OCI-LY3 (cell line): ENCODE measurements at regions not wholly inside any gene's neighbourhood (a gene's known extent, or its start where the extent isn't known, plus 50 kb on each side); places are given as distances from the start of the nearest gene placed in this dataset.

Experiments used
- H2AFZ ChIP-seq: fragments of 200-600, 300-600 bp; shearing (Covaris generic); 2 replicates; pipeline ENCODE4 v1.6.0; 2014; ENCODE audit warnings: antibody characterized with exemption, low read depth, low read length
- H3K27ac ChIP-seq: fragments of 200-600, 300-600 bp; sonication (generic); 2 replicates; pipeline ENCODE4 v1.5.1; 2014; ENCODE audit warnings: mild to moderate bottlenecking, low read length, moderate library complexity, mixed read lengths
- H3K27me3 ChIP-seq: fragments of 200-600, 300-600 bp; sonication (generic); 2 replicates; pipeline ENCODE4 v1.6.1; 2014; ENCODE audit warnings: low read depth, low read length, mixed read lengths
- H3K36me3 ChIP-seq: fragments of 200-600, 300-600 bp; sonication (generic); replicated peaks from 2 replicates; pipeline ENCODE3; 2014; ENCODE audit warnings: low read depth, low read length, mixed read lengths
- H3K4me1 ChIP-seq: fragments of 300-600, 200-600 bp; sonication (generic); 2 replicates; pipeline ENCODE4 v1.6.1; 2014; ENCODE audit warnings: low read length, mixed read lengths
- H3K4me2 ChIP-seq: fragments of 200-600, 300-600 bp; sonication (generic); 2 replicates; pipeline ENCODE4 v1.6.1; 2014; ENCODE audit warnings: low read length, mixed read lengths
- H3K4me3 ChIP-seq: fragments of 300-600, 200-600 bp; sonication (generic); 2 replicates; pipeline ENCODE4 v1.5.1; 2014; ENCODE audit warnings: antibody characterized with exemption, mild to moderate bottlenecking, low read length, moderate library complexity
- H3K79me2 ChIP-seq: fragments of 300-600, 200-600 bp; shearing (Covaris generic); 2 replicates; pipeline ENCODE4 v1.6.1; 2014; ENCODE audit warnings: mild to moderate bottlenecking, low read length, mixed read lengths
- H3K9ac ChIP-seq: fragments of 300-600, 200-600 bp; shearing (Covaris generic); 2 replicates; pipeline ENCODE4 v1.6.0; 2014; ENCODE audit warnings: mild to moderate bottlenecking, low read length, moderate library complexity
- H3K9me3 ChIP-seq: fragments of 200-600, 300-600 bp; shearing (Covaris generic); 2 replicates; pipeline ENCODE4 v1.6.1; 2014; ENCODE audit warnings: low read length, mixed read lengths; ENCODE audit not compliant: insufficient read depth
- H4K20me1 ChIP-seq: fragments of 200-600, 300-600 bp; sonication (generic); 2 replicates; pipeline ENCODE4 v1.6.1; 2016; ENCODE audit warnings: low read length, mixed read lengths; ENCODE audit not compliant: insufficient read depth
- CTCF ChIP-seq: fragments of 200-600, 300-600 bp; sonication (generic); IDR thresholded peaks from 2 replicates; pipeline ENCODE4 v1.5.1; 2014; ENCODE audit warnings: antibody characterized with exemption, low read length, low read depth
- EZH2phosphoT487 ChIP-seq: fragments of 200-600 bp; shearing (Covaris generic); IDR thresholded peaks from 2 replicates; pipeline ENCODE4 v1.6.1; 2018; ENCODE audit warnings: antibody characterized with exemption, mixed run types, low read depth

GRCh38 chr2:180907731-180908130 lies 72.7 kb upstream of the UBE2E3 start:
- no peaks in the 10 kb centered on the region for H4K20me1 ChIP-seq
- H3K27me3 ChIP-seq, result no peaks in the 10 kb centered on the region
- no peak overlapping the region for H3K27ac ChIP-seq
- H2AFZ ChIP-seq, result no peak overlapping the region
- H3K36me3 ChIP-seq, result no peaks in the 10 kb centered on the region
- H3K79me2 ChIP-seq, result no peaks in the 10 kb centered on the region
- H3K4me3 ChIP-seq, result no peak overlapping the region
- TF ChIP-seq EZH2phosphoT487 (no peak), CTCF (no peak)
- no peaks in the 10 kb centered on the region for H3K9me3 ChIP-seq
- H3K4me1 ChIP-seq, result no peaks in the 10 kb centered on the region
- no peak overlapping the region for H3K9ac ChIP-seq
- H3K4me2 ChIP-seq, result no peak overlapping the region

DNA sequence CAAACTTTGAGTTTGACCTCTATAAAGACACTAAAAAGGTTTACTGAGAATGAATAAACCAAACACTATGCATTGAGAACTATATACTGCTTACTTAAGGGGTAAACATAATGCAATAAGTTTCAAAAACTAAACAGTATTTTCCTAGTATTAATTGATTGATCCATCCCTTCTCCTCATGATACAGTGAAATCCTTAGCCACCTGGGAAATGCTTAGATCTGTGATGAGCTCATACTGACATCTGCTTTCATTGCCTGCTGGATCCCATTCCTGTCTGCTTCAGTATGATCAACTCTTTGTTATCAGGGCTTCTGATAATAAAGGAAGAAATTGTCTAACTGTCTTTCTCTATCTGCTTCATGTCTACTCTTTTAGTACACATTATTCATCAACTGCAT lies 74.9 kb upstream of the UBE2E3 start:
- Histone ChIP-seq H2AFZ (no peak overlapping the region), H3K4me1 (no peaks in the 10 kb centered on the region), H3K4me2 (no peak overlapping the region), H3K4me3 (no peak overlapping the region), H3K79me2 (no peaks in the 10 kb centered on the region), H3K9me3 (no peaks in the 10 kb centered on the region), H3K9ac (no peak overlapping the region), H4K20me1 (no peaks in the 10 kb centered on the region), H3K27ac (no peak overlapping the region), H3K27me3 (no peaks in the 10 kb centered on the region), H3K36me3 (no peaks in the 10 kb centered on the region)
- TF ChIP-seq EZH2phosphoT487, result no peak
- TF ChIP-seq CTCF, result no peak

- Histone ChIP-seq H3K36me3 (no peaks in the 10 kb centered on the region), H3K9ac (no peak overlapping the region), H4K20me1 (no peaks in the 10 kb centered on the region), H3K27ac (no peak overlapping the region), H3K4me3 (no peak overlapping the region), H3K4me1 (no peaks in the 10 kb centered on the region), H2AFZ (no peak overlapping the region), H3K79me2 (no peaks in the 10 kb centered on the region), H3K27me3 (no peaks in the 10 kb centered on the region), H3K9me3 (no peaks in the 10 kb centered on the region), H3K4me2 (no peak overlapping the region)
- TF ChIP-seq CTCF, result no peak
- TF ChIP-seq EZH2phosphoT487, result no peak
Measured at GRCh38 chr2:180905002-180905401, 75.4 kb upstream of the UBE2E3 start.

DNA sequence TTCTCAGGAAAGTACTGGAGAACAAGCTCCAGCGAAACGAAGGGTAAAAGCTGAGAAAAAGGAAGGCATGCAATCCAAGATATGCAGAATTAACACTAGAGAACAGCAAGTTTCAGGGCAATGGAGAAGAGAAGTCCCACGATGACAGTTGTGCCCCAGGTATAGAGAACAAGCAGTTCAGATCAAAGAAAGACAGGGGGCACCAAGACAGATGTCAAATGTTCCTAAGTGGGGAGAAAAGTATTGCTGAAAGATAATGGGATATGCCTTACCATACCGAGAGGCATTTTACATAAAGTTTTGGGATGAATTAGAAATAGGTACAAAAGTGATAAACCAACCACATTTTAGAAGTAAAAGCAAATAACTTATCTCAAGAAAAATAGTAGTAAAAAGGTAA lies 79.1 kb upstream of the UBE2E3 start:
- no peaks in the 10 kb centered on the region for H3K27me3 ChIP-seq

More for the DNA sequence above, 79.1 kb upstream of the UBE2E3 start:
- Histone ChIP-seq H3K9ac (no peak overlapping the region), H4K20me1 (no peaks in the 10 kb centered on the region), H3K4me2 (no peak overlapping the region), H3K9me3 (no peaks in the 10 kb centered on the region), H3K4me3 (no peak overlapping the region), H3K4me1 (no peaks in the 10 kb centered on the region), H2AFZ (no peak overlapping the region), H3K27ac (no peak overlapping the region), H3K79me2 (no peaks in the 10 kb centered on the region), H3K36me3 (no peaks in the 10 kb centered on the region)
- TF ChIP-seq EZH2phosphoT487 (no peak), CTCF (no peak)
